ENCODE measurements at regions not wholly inside any gene's neighbourhood (a gene's known extent, or its start where the extent isn't known, plus 50 kb on each side); places are given as distances from the start of the nearest gene placed in this dataset.

GRCh38 chr9:134982311-134982710, 64.6 kb upstream of the FCN1 start:
- no peaks in the 10 kb centered on the region for H3K4me1 ChIP-seq
- no peaks in the 10 kb centered on the region for H3K36me3 ChIP-seq (ENCODE audit: control insufficient read depth, insufficient read depth, low read length)
- TF ChIP-seq CTCF (IDR thresholded peaks at IDR 0.05; ENCODE audit: insufficient read depth in 1 of 2, low read depth in 1 of 2, low read length in 1 of 2, severe bottlenecking in 1 of 2, unreplicated experiment in 1 of 2) = no peak
- H3K27me3 ChIP-seq (replicated peaks; ENCODE audit: control insufficient read depth, insufficient read depth, low read length) = no peaks in the 10 kb centered on the region
- Mint-ChIP-seq H3K9me3 (ENCODE audit: unreplicated experiment) (peaks cover 21% of the 10 kb centered on the region), H3K4me3 (ENCODE audit: unreplicated experiment) (no peak overlapping the region), H3K27me3 (ENCODE audit: insufficient read depth, unreplicated experiment) (peaks cover 10% of the 10 kb centered on the region), H3K36me3 (ENCODE audit: insufficient read depth, unreplicated experiment) (no peaks in the 10 kb centered on the region), H3K4me1 (ENCODE audit: low read depth, unreplicated experiment) (no peaks in the 10 kb centered on the region), H3K27ac (ENCODE audit: unreplicated experiment) (no peak overlapping the region)
- BruUV-seq (replicated peaks) = no TSS peak
- ChIA-PET CTCF (no interaction called here), POLR2A (no interaction called here)
- peaks cover 7% of the 10 kb centered on the region; the same call in 1 of the 2 replicates for H3K9me3 ChIP-seq
- peak in 1 of 2 experiments; percentile 12 for DNase-seq
- intact Hi-C loops (cut with micrococcal nuclease; ENCODE audit: unreplicated experiment) = no loop called here
- H3K4me3 ChIP-seq (ENCODE audit: low read depth, low read length) = no peak overlapping the region

- H3K27me3 Mint-ChIP-seq (ENCODE audit: insufficient read depth, unreplicated experiment) = peaks cover 10% of the 10 kb centered on the region
- ChIA-PET CTCF (no interaction called here), POLR2A (no interaction called here)
- Histone ChIP-seq H3K36me3 (ENCODE audit: control insufficient read depth, insufficient read depth, low read length) (no peaks in the 10 kb centered on the region), H3K9me3 (peaks cover 7% of the 10 kb centered on the region; the same call in 1 of the 2 replicates), H3K4me3 (ENCODE audit: low read depth, low read length) (no peak overlapping the region), H3K4me1 (no peaks in the 10 kb centered on the region), H3K27me3 (replicated peaks; ENCODE audit: control insufficient read depth, insufficient read depth, low read length) (no peaks in the 10 kb centered on the region)
- peak in 1 of 2 experiments; percentile 22 for DNase-seq
- no peak for TF ChIP-seq CTCF (IDR thresholded peaks at IDR 0.05; ENCODE audit: insufficient read depth in 1 of 2, low read depth in 1 of 2, low read length in 1 of 2, severe bottlenecking in 1 of 2, unreplicated experiment in 1 of 2)
- H3K36me3 Mint-ChIP-seq (ENCODE audit: insufficient read depth, unreplicated experiment) = no peaks in the 10 kb centered on the region
- no TSS peak for BruUV-seq (replicated peaks)
- no peaks in the 10 kb centered on the region for H3K4me1 Mint-ChIP-seq (ENCODE audit: low read depth, unreplicated experiment)
- H3K4me3 Mint-ChIP-seq (ENCODE audit: unreplicated experiment) = no peak overlapping the region
- H3K27ac Mint-ChIP-seq (ENCODE audit: unreplicated experiment) = no peak overlapping the region
- intact Hi-C loops (cut with micrococcal nuclease; ENCODE audit: unreplicated experiment) = no loop called here
- peaks cover 25% of the 10 kb centered on the region for H3K9me3 Mint-ChIP-seq (ENCODE audit: unreplicated experiment)
Observed at GRCh38 chr9:134983074-134983473, 65.4 kb upstream of the FCN1 start.

DNA sequence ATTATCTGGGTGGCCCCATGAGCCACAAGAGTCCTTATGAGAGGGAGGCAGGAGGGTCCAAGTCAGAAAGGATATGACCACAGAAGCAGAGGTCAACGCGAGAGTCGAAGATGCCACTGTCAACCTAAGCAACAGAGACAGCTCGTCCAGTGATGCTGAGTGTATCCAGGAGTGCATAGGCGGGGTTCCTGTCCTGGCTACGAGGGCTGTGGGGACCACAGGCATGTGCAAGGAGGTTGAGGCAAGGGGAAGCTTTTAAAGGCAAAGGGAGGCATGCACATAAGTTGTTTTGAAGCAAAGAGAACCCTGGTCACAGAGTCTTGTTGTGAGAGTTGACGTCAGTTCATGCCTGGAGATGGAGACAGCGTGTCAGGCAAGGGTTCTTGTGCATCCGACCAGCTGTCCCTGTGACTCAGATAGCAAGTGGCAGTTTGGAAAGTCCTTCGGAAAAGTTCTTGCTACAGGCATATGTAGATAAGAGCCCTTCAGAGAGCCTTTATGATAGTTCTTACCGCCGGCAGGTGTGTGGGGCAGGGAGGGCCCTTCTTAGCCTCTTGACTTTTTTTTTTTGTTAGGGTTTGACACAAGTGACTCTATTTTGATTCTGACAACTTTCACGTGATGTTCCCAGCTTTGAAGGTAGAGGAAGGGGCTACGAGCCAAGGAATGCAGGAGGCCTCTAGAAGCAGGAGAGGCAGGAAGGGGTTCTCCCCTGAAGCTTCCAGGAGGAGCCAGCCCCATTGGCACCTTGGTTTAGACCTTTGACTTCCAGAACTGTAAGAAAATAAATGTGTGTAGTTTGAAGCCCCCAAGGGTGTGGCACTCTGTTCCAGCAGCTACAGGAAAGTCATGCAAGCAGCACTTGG, 66.0 kb upstream of the FCN1 start:
- Histone ChIP-seq H3K36me3 (ENCODE audit: control insufficient read depth, insufficient read depth, low read length) (no peaks in the 10 kb centered on the region), H3K4me1 (no peaks in the 10 kb centered on the region), H3K4me3 (ENCODE audit: low read depth, low read length) (no peak overlapping the region), H3K27me3 (replicated peaks; ENCODE audit: control insufficient read depth, insufficient read depth, low read length) (no peaks in the 10 kb centered on the region), H3K9me3 (peaks cover 7% of the 10 kb centered on the region; the same call in 1 of the 2 replicates)
- ChIA-PET POLR2A (no interaction called here), CTCF (no interaction called here)
- no peak for TF ChIP-seq CTCF (IDR thresholded peaks at IDR 0.05; ENCODE audit: insufficient read depth in 1 of 2, low read depth in 1 of 2, low read length in 1 of 2, severe bottlenecking in 1 of 2, unreplicated experiment in 1 of 2)
- Mint-ChIP-seq H3K4me1 (ENCODE audit: low read depth, unreplicated experiment) (no peaks in the 10 kb centered on the region), H3K27ac (ENCODE audit: unreplicated experiment) (no peak overlapping the region), H3K36me3 (ENCODE audit: insufficient read depth, unreplicated experiment) (no peaks in the 10 kb centered on the region), H3K4me3 (ENCODE audit: unreplicated experiment) (no peak overlapping the region), H3K27me3 (ENCODE audit: insufficient read depth, unreplicated experiment) (peaks cover 10% of the 10 kb centered on the region), H3K9me3 (ENCODE audit: unreplicated experiment) (peaks cover 25% of the 10 kb centered on the region)
- no TSS peak for BruUV-seq (replicated peaks)
- peak in 1 of 2 experiments; percentile 3 for DNase-seq
- intact Hi-C loops (cut with micrococcal nuclease; ENCODE audit: unreplicated experiment) = no loop called here
